Breast epithelium (tissue), 3 donors: ENCODE measurements at regions not wholly inside any gene's neighbourhood (a gene's known extent, or its start where the extent isn't known, plus 50 kb on each side); places are given as distances from the start of the nearest gene placed in this dataset.

Source experiments
- CTCF ChIP-seq, 3 donors: fragments of 450-650 bp; IDR thresholded peaks; one replicate each; pipeline ENCODE4 v1.5.1; 2016 to 2017; ENCODE audit warnings: antibody characterized with exemption in 3 of 3, mild to moderate bottlenecking in 3 of 3, moderate library complexity in 3 of 3
- POLR2A ChIP-seq: fragments of 450-650 bp; IDR thresholded peaks from one replicate; pipeline ENCODE4 v1.6.1; 2016; ENCODE audit warnings: antibody characterized with exemption, mild to moderate bottlenecking, moderate library complexity

GRCh38 chr6:100296810-100297544, 167.7 kb downstream of the SIM1 start:
- TF ChIP-seq CTCF (IDR thresholded peaks at IDR 0.05), result no peak
- no peak for TF ChIP-seq POLR2A
